ENCODE measurements at regions not wholly inside any gene's neighbourhood (a gene's known extent, or its start where the extent isn't known, plus 50 kb on each side); places are given as distances from the start of the nearest gene placed in this dataset.
"Not testable (repeated sequence)": the region's sequence is repeated elsewhere in the genome, so short reads cannot be mapped to it uniquely, and the experiment has no call there.

DNA sequence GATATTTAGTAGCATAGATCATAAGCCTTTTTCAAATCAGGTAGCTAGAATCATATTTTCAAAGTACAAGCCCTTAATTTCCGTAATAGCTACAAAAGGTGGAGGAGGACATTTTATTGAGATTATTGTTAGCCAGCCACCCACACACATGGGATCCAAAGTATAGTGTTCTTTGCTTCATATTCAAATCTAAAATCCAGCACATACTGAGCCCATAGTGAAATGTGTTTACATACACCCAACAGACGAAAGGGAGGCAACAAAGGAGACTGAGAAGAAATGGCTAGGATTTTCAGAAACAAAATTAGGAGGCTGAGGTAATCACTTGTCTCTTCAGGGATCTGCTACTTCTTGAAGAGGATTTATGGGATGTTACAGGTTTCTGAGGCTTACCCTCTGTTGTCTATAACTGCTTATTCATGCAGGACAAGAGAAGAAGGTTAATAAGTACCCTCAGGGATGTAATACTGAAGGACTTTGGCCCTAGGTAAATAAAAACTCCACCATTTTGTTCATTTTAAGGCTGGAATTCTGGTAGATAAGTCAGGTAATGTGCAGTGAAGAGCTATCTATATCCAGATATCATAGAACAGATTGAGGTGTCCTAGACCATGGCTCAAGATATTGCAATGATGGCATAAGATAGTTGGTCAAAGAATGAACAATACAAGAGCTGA is 182.1 kb downstream of the SPDYE17 start:
- not testable (repeated sequence) for DNase-seq (ENCODE audit: low spot score)

DNA sequence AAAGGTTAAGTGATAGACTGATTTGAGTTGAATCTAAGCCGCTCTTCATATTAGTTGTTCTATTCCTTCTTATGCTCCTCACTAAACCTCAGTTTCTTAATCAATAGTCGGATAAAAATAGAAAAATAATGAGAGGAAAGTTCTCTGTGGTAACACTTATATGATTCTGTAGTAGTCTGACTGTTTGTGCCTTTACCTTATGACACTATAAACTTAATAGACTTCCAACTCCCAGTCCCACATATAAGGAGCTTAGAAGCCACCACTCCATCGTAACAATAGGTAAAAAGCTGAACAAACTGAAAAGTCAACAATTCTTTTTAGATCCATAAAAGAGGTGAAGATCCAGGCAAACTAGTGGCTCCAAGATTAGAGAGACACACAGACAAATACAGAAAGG is 192.3 kb downstream of the SPDYE17 start:
- DNase-seq (ENCODE audit: low spot score), result not testable (repeated sequence)

DNA sequence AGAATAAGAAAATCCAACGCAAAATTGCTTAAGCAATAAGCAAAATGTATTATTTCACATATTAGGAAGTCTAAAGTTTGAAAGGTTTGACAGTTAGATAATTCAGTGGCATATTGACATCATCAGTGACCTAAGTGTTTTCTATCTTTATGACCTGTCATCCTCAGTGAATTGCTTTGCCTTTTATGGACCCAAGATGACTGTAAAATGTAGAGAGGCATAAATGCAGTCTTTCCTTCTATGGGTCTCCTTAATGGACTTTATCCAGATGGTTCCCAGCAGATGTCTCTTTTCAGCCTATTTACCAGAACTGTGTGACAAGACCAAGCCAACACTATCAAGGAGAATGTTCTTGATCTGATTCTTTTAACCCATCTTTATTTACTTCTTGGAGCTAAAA is 192.9 kb downstream of the SPDYE17 start:
- not testable (repeated sequence) for DNase-seq (ENCODE audit: low spot score)

DNA sequence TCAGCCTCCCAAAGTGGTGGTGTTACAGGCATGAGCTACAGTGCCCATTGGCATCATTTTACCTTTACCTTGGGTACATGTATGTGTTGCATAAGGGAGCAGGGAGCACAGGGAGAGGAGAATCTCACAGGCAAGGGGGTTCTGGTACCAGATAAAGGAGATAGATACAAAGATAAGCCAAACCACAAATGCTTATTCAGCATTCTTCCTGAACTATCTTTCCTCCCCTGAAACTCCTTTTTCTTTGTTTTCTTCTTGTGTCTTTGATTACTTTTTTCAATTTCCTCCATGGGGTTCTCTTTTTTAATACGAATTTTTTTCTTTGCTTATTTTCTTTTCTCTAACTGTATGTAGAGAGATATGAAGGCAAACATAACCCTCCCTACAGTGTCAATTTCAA is 193.8 kb downstream of the SPDYE17 start:
- not testable (repeated sequence) for DNase-seq (ENCODE audit: low spot score)

DNA sequence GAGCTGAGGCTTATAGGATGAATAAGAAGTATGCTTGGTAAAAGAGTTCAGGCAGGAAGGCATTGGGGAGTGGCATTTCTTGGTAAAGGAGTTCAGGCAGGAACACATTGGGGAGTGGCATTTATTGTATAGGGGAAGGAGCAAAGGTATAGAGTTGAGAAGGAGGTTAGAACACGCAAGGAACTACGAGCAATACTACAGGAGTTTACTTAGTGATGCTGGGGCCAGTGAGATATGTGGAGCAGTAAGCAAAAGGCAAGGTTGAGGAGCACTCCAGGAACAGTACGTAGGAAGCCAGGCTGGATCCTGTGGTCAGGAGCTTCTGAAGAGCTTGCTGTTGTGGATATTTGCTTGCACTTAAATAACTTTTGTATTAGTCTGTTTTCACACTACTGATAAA is 202.2 kb upstream of the POMZP3 start:
- not testable (repeated sequence) for DNase-seq (ENCODE audit: low spot score)

DNA sequence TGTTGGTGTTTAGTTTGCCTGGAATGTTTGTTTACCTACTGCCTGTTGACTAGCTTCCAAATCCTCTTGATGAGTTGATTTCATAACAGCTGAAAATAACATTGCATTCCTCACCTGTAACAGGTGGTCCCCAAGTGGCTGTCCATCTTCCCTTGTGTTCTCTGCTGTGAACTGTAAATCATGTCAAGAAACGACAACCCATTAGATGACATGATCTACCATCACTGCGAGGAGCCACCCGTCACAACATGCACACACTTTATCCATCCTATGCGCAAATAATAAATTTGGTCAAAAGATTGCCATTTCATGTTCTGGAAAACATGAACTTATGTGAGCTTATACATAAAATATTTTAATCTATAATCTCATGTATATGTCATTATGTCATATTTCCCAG is 199.1 kb upstream of the POMZP3 start:
- not testable (repeated sequence) for DNase-seq (ENCODE audit: low spot score)

DNA sequence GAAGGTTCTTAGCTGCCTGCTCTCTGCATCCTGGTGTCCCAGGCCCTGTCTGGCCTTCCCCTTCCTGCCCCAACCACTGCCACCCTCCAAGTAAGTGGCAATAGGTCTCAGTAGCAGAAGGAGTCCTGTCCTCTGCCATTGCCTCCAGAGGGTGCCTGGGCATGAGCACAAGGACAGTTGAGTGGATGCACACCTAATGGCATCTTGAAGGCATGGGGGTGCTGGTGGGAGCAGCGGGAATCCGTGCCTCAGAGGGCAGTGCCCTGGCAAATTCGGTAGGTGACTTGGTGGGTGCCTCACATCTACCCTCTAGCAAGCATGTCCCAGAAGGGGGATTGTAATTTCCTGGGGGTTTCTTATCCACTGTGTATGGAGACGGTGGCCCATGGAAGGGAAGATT is 182.8 kb upstream of the POMZP3 start:
- DNase-seq (ENCODE audit: low spot score), result not testable (repeated sequence)

DNA sequence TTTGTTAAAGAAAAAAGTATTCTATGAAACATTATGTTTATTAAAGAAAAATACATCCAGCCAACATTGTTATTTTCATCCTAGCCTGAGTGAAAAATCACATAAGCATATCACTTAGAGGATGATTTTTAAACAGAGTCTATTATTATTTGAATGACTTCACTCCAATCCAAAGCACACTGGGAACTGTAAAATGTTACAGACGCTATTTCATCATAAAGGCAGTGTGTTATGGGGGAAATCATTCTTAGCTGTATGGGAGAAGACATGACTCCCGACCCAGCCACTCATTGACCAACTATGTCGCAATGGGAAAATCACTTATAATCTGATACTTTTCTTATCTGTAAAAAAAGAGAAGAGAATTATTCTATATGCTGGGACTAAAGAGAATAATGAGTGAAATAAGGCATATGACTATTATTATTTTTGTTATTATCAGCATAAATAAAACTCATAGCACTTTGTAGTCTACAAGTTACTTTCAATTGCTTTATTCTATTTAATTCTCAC is 180.6 kb upstream of the POMZP3 start:
- not testable (repeated sequence) for DNase-seq (ENCODE audit: low spot score)

DNA sequence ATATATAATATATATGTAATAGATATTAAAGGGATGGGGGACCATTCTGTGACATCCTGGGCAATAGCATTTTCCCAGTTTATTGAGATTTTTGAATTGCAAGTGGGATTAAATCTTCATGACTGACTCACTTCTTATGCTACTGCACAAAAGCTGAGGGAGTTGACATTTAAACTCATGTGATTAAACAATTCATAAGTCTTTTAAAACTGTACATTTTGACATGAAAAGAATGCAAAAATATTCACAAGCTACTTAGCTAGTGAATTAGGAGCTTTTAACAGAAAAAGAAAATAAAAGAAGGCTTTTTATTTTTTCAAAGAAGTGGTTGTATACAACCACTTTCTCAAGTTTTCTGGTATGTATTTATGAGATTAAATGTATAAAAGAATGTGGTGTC is 179.4 kb upstream of the POMZP3 start:
- DNase-seq (ENCODE audit: low spot score), result not testable (repeated sequence)

DNA sequence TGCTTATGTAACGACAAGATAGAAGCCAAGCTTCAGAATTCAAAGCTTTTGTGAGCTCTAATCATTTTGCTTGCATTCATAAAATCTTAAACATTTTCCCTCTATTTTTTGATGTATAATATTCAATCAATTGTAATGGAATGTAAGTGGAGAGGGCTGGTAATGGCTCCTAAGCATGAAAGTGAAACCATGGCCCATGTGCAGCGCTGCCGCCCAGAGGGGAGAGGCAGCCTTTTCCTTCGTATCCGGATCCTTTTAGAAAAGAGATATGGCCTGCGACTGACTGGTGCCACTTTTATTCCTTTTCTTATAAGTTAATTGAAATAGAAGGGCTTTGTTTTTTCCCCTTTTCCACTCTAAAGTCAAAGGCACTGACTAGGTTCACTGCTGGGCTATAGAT is 178.9 kb upstream of the POMZP3 start:
- DNase-seq (ENCODE audit: low spot score), result not testable (repeated sequence)

DNA sequence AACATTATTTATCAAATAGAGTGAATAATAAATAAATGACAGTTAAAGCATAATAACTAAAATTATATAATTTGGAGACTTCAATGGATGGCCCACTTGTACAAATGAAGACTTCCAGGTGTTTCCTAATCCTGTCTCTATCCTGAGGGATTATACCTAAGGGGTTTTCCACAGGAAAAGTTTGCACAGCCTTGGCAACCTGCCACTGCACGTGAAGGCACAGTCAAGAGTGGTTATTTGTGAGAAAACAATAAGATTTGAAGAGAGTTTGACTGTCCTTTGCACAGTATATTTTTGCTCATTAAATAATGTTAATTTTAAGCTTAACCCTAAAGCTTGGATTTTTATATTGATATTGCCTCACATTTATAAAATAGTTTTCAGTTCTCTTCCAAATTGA is 178.2 kb upstream of the POMZP3 start:
- not testable (repeated sequence) for DNase-seq (ENCODE audit: low spot score)

DNA sequence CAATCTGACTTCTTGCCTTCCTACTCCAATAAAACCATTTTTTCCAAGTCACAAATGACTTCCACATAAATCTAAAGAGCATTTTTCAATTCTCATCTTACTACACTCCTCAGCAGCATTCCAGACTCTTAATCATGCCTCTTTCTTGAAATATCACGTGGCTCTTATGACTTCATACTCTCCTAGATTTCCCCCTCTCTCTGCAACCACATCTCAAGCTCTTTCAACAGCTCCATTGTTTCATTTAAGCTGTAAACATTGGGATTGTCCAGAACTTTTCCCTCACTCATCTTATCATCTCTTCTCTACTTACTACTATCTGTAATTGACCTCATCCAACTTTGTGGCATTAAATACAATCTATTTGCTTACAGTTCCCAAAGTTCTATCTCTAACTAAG is 170.6 kb upstream of the POMZP3 start:
- not testable (repeated sequence) for DNase-seq (ENCODE audit: low spot score)

DNA sequence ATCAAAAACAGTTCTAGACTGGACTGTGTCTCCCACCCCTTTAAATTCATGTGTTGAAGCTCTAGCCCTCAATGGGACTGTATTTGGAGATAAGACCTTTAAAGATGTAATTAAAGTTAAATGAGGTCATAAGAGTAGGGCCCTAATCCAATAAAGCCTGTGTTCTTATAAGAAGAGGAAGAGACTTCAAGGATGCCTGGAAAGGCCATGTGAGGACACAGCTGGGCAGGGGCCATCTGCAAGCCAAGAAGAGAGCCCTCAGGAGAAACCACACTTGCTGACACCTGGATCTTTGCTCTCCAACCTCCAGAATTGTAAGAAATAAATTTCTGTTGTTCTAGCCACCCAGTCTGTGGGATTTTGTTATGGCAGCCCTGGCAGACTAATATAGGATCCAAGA is 153.6 kb upstream of the POMZP3 start:
- not testable (repeated sequence) for DNase-seq (ENCODE audit: low spot score)

DNA sequence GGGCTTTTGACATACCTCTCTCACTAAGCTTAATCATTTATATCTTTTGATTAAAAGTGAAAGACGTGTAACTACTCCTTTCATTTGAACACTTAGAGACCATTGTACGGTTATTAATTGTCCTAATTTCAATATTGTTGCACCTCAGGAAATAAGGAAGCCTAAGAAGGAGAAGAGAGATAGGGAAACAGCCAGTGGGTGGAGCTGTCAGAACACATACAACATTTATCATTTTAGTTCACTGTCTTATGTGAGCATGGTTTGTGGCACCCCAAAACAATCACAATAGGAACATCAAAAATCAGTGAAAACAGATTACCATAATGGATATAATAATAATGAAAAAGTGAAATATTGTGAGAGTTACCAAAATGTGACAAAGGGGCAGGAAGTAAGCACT is 147.2 kb upstream of the POMZP3 start:
- not testable (repeated sequence) for DNase-seq (ENCODE audit: low spot score)

DNA sequence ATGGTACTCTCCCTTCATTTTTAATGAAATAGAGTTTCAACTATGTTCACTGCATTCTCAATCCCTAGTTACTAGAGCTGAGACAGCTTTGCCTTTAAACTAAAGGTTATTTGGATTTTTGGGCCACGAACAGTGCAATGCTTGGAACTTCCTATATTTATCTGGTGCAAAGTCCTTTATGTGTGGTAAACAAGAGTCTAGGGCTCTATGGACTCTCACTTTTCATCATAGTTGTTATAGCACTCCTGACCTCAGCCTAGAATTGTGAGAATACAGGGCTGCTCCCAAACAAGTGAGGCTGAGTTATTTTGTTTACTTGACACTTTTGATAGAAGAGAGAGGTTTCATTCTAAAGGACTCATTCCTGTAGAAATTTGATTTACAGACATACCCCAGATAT is 144.9 kb upstream of the POMZP3 start:
- DNase-seq (ENCODE audit: low spot score), result not testable (repeated sequence)

DNA sequence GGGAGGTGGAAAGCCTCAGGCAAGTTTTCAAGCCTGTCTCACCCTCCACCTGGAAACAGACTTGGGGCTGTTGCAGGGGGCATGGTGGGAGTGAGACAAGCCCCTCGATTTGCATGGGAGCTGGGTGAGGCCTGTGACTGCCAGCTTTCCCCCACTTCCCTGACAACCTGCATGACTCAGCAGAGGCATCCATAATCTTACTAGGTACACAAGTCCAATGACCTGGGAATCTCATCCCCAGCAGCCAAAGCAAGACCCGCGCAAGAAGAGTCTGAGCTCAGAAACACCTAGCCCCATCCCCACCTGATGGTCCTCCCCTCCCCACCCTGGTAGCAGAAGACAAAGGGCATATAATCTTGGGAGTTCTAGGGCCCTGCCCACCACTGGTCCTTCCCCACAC is 136.9 kb upstream of the POMZP3 start:
- DNase-seq (ENCODE audit: low spot score), result not testable (repeated sequence)

DNA sequence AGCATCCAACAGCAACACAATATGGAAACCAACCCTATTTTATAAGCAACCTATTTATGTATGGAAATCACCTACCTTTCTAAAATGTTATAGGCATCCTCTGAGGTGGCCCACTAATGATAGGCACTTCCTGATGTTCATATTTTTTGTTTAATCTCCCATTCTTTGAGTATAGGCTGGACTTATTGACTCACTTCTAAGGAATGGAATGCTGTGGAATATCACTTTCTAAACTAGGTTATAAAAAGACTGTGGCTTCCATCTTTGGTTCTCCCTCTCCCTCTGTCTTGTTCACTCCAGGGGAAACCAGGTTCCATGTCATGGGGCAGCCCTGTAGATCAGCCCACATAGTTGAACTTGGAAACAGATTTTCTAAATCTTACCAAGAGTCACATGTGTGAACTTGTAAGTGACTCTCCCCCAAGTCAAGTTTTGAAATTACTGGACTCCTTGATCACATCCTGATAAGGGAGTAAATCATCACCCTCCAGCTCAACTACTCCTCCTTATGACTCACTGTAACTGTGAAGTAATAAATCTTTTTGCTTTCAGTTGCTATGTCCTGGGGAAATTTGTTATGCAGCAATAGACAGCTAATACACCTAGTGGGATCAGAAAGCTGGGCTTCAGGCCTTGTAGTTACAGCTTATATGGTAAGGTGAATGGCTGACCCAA is 133.6 kb upstream of the POMZP3 start:
- not testable (repeated sequence) for DNase-seq (ENCODE audit: low spot score)

DNA sequence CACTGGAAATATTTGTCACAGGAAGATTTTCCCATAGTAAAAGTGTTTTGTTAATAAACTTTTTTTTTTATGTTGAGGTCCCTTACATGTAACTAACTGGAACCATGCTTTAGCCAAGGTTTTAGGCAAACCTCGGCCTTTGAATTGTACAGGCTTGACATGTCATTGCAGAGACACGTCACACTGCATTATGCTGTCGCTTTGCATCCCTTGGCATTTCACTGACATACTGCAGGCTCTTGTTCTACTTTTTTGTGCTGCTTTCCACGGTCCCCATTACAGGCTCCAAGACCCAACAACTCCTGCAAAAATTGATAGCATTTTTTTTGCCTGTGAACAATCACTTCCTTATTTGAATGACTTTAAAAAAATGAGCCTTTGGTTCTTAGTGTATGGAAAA is 112.5 kb upstream of the POMZP3 start:
- not testable (repeated sequence) for DNase-seq (ENCODE audit: low spot score)

DNA sequence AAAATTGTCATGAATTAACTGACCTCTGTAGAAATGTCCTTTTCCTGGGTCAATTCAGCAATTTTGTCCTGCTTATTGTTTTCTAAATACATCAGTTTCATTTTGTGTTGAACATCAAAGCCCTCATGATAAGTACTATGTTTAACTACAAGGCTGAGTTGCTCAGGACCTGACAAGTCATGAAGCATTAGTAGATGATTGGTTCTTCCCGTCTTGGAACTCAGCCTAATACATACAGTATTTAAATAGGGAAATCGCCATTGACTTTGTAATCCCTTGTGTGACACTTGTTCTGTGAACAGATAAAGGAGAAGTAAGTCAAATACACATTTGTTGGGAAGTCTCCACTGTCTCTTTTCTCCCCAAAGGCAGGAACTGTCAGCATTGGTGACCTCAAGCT is 109.6 kb upstream of the POMZP3 start:
- not testable (repeated sequence) for DNase-seq (ENCODE audit: low spot score)

DNA sequence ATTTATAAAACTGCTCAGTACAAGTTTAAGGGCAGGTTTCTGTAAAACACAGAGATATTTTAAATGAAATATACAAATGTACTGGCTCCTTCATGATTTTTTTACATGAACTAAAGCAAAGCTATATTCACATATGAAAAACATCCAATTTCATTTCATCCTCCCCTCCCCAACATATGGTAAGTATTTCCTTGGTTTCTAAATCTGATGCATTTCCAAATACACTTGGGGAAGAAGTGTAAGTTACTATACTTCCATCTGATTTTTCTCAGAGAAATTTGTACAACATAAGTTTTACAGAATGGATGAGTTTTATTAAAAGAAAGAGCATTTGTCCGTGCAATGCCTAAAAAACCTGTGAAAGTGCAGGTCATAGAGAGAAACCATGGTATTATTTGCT is 109.0 kb upstream of the POMZP3 start:
- DNase-seq (ENCODE audit: low spot score), result not testable (repeated sequence)

DNA sequence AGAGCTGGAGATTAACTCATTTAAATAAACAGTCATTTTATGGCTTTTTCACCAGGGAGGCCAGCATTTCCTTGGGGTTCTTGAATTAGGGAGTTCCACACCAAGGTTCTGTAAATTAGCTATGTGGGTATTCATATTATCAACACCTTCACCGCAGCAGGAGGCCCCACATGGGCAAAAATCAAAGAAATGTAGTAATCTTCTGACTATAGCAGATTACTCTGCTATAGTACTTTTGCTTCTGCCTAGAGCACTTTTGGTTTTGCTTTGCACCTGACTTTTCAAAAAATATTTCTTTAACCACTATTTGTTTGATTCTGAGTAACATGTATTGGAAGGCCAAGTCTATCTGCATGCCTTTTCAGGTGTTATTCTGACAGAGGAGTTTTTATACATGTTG is 108.6 kb upstream of the POMZP3 start:
- not testable (repeated sequence) for DNase-seq (ENCODE audit: low spot score)

DNA sequence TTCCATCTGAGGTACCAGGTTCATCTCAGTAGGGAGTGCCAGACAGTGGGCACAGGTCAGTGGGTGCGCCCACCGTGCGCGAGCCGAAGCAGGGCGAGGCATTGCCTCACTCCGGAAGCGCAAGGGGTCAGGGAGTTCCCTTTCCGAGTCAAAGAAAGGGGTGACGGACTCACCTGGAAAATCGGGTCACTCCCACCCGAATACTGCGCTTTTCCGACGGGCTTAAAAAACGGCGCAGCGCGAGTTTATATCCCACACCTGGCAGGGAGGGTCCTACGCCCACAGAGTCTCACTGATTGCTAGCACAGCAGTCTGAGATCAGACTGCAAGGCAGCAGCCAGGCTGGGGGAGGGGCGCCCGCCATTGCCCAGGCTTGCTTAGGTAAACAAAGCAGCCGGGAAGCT is 101.5 kb upstream of the POMZP3 start:
- not testable (repeated sequence) for DNase-seq (ENCODE audit: low spot score)

DNA sequence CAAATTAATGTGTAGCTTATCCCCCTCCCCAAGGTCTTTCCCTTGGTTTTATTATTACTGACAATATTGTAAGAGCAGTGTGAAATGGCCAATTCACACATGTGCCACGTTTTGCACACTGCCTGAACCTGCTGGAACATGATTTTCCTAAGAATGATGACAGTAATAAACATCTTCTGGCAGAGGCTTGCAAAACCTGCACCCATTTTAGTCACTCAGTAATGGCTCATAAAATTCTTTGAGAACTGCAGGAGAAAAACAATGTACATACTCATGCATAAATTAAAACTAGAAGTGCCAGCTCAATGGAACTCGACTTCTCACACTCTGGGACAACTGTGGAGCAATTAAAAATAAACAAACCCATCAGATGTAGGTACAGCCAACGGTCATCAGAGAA is 96.8 kb upstream of the POMZP3 start:
- DNase-seq (ENCODE audit: low spot score), result not testable (repeated sequence)

All from D341Med (cell line).